ENCODE measurements at regions not wholly inside any gene's neighbourhood (a gene's known extent, or its start where the extent isn't known, plus 50 kb on each side); places are given as distances from the start of the nearest gene placed in this dataset.

GRCh38 chr2:11969774-11970173 is 223.3 kb downstream of the LPIN1 start:
- H3K4me2 ChIP-seq (ENCODE audit: insufficient read depth, low read length): no peak overlapping the region
- H3K4me1 ChIP-seq (ENCODE audit: control insufficient read depth, extremely low read depth, insufficient read depth, low read length): no peaks in the 10 kb centered on the region
- H3K9me3 ChIP-seq (replicated peaks; ENCODE audit: control insufficient read depth, insufficient read depth, low read length): no peaks in the 10 kb centered on the region
- no peak overlapping the region for H3K4me3 ChIP-seq (replicated peaks in 1 of 3; ENCODE audit: insufficient read depth in 1 of 3, low read depth in 1 of 3, low read length in 3 of 3)
- intact Hi-C loops (cut with micrococcal nuclease): no loop called here
- H4K20me1 ChIP-seq (replicated peaks; ENCODE audit: control insufficient read depth, extremely low read depth, insufficient read depth, low read length): no peaks in the 10 kb centered on the region
- no peaks in the 10 kb centered on the region for H3K79me2 ChIP-seq (ENCODE audit: control insufficient read depth, insufficient read depth, low read length)
- no TSS peak for BruUV-seq (replicated peaks)
- ChIA-PET CTCF (no interaction called here), POLR2A (no interaction called here)
- no peak overlapping the region for H3K27ac ChIP-seq (ENCODE audit: insufficient read depth, low read depth, low read length)
- dilution Hi-C loops (cut with MboI; ENCODE audit: extremely low pct_ligation_motif_present, low sequenced_read_pairs): no loop called here
- DNase-seq (ENCODE audit: low read depth, low spot score): no peak
- no peaks in the 10 kb centered on the region for H3K9me1 ChIP-seq (replicated peaks; ENCODE audit: control insufficient read depth, extremely low read depth, insufficient read depth, low read length)
- TF ChIP-seq POLR2A (IDR thresholded peaks at IDR 0.05; ENCODE audit: low read depth, low read length): no peak
- no peak for TF ChIP-seq CTCF (IDR thresholded peaks at IDR 0.05; ENCODE audit: extremely low read depth in 1 of 2, insufficient read depth in 1 of 2, low read depth in 1 of 2, low read length in 2 of 2)
- TF ChIP-seq EZH2 (IDR thresholded peaks at IDR 0.05; ENCODE audit: borderline replicate concordance, low read depth, low read length, severe bottlenecking): no peak
- TF ChIP-seq MAX (IDR thresholded peaks at IDR 0.05; ENCODE audit: insufficient read depth, insufficient read length): no peak
- no peak for TF ChIP-seq JUN (IDR thresholded peaks at IDR 0.05; ENCODE audit: borderline replicate concordance, insufficient read depth, insufficient read length, low read depth)
- TF ChIP-seq MYC (IDR thresholded peaks at IDR 0.05; ENCODE audit: low read depth, low read length): no peak
- no peak for TF ChIP-seq FOS (IDR thresholded peaks at IDR 0.05; ENCODE audit: borderline replicate concordance, insufficient read depth, low read length)
- TF ChIP-seq GATA2 (IDR thresholded peaks at IDR 0.05; ENCODE audit: insufficient read depth, insufficient read length, low read depth, low read length): no peak
- TF ChIP-seq POLR2AphosphoS5 (IDR thresholded peaks at IDR 0.05; ENCODE audit: insufficient read depth, low read depth, low read length): no peak
- peaks cover 2 to 5% of the 10 kb centered on the region in 2 experiments for H3K27me3 ChIP-seq (ENCODE audit: control insufficient read depth in 2 of 2, insufficient read depth in 2 of 2, low read length in 2 of 2)
- FAIRE-seq: no peak
- H3K36me3 ChIP-seq (ENCODE audit: control insufficient read depth in 2 of 2, extremely low read depth in 1 of 2, insufficient read depth in 2 of 2, low read length in 2 of 2): no peaks in the 10 kb centered on the region
- H3K9ac ChIP-seq (replicated peaks; ENCODE audit: extremely low read depth, insufficient read depth, low read length): no peak overlapping the region
- no peak overlapping the region for H2AFZ ChIP-seq (ENCODE audit: low read depth, low read length)

Data from endothelial cell of umbilical vein (primary cell).